GM13977 (cell line): ENCODE measurements at regions not wholly inside any gene's neighbourhood (a gene's known extent, or its start where the extent isn't known, plus 50 kb on each side); places are given as distances from the start of the nearest gene placed in this dataset.
A peak's percentile ranks its signal among the peaks of the same experiment; 100 is the strongest.

Experiments used
- DNase-seq: peaks from one replicate; pipeline ENCODE4 v3.0.0; 2012; ENCODE audit warnings: low spot score
- in situ Hi-C: fragments of 300-500 bp; cut with MboI; formaldehyde crosslinking; loops from one replicate; pipeline ENCODE4 v1.12.0; 2022; ENCODE audit warnings: low sequenced_read_pairs, low pct_unique_long_range_greater_than_20kb, mixed read lengths, inconsistent platforms; ENCODE audit not compliant: unreplicated experiment
- TF ChIP-seq, protein P1 (sequence below): IDR thresholded peaks from 2 replicates; pipeline ENCODE4 v1.5.1; 2012; ENCODE audit warnings: mild to moderate bottlenecking, control low read depth; ENCODE audit not compliant: insufficient read depth; ENCODE audit errors: extremely low read depth, missing control alignments

DNA sequence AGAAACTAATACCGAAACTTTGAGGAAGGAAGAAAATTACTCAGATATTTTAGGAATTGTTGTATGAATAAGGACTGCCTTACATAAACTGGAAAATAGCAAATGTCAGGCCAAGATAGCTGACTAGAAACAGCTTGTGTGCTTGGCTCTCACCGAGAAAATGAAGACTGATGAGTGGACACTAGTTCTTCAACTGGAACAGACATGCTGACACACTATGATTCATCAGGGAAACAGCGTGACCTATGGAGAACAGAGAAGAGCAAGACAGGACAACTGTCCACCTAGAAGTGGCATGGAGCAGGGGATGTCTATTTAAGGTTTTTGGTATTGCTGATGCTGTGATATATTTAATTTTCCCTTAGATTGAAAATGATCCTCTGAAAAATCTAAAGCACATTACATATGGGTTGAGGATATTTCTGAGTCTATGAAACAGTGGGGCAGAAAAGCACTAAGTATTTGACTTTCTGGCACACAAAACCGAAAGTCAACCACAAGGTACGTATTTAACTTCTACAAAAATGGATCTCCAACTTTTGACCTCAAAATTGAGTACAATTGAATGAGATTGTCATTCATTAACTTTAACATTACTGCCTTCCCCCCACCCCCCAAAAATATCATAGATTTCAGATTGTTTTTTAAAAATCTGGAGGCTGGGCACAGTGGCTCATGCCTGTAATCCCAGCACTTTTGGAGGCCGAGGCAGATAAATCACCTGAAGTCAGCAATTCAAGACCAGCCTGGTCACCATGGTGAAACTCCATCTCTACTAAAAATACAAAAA, 863.2 kb downstream of the LRFN5 start:
- DNase-seq: no peak
- TF ChIP-seq, protein P1, sequence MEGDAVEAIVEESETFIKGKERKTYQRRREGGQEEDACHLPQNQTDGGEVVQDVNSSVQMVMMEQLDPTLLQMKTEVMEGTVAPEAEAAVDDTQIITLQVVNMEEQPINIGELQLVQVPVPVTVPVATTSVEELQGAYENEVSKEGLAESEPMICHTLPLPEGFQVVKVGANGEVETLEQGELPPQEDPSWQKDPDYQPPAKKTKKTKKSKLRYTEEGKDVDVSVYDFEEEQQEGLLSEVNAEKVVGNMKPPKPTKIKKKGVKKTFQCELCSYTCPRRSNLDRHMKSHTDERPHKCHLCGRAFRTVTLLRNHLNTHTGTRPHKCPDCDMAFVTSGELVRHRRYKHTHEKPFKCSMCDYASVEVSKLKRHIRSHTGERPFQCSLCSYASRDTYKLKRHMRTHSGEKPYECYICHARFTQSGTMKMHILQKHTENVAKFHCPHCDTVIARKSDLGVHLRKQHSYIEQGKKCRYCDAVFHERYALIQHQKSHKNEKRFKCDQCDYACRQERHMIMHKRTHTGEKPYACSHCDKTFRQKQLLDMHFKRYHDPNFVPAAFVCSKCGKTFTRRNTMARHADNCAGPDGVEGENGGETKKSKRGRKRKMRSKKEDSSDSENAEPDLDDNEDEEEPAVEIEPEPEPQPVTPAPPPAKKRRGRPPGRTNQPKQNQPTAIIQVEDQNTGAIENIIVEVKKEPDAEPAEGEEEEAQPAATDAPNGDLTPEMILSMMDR: no peak
- in situ Hi-C loops: no loop called here

DNA sequence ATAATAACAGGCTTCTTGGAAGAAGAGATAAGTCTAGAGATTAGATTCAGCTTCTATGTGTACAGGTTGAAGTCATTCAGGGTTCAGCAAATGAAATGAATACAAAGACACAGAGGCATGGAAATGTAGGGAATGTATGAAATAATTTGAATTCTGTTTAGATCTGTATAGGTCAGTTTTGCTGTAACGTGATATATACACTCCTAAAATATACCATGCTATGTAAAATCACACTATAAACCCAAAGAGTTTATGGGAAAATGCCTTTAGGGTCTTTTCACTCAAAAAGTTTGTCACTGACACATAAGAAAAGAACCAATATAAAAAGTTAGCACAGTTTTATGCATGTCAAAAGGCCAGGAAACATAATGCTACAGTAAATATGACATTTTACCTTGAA, 854.0 kb downstream of the LRFN5 start:
- in situ Hi-C loops: no loop called here
- TF ChIP-seq, protein P1: no peak
- no peak for DNase-seq

DNA sequence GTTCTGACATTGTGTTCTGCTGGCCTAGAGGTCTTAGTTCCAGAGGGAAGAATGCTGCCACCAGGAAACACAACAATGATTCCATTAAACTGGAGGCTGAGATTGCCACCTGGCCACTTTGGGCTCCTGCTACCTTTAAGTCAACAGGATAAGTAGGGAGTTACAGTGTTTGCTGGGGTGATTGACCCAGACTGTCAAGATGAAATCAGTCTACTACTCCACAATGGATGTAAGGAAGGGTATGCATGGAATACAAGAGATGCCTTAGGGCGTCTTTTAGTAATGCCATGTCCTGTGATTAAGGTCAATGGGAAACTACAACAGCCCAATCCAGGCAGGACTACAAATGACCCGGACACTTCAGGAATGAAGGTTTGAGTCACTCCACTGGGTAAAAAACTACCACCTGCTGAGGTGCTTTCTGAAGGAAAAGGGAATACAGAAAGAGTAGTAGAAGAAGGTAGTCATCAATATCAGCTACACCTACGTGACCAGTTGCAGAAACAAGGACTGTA, 852.6 kb downstream of the LRFN5 start:
- no peak for DNase-seq
- TF ChIP-seq, protein P1: no peak

DNA sequence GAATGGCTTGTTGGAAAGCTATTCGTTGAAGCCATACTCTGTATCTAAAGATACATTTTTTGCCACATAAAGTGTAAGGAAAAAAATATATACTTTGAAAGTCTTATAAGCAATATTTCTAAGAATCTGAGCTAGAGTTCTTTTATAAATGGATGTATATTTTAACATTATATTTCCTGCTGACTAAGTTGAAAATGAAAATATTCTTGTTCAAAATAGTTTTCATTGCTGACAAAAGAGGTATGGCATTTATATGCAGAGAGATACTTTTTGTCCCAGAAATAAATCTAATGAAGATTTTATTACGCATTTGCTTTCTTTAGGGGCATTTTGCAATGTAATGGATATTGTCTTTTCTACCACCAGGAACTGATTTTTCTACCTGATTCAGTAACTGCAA, 834.9 kb downstream of the LRFN5 start:
- no peak for DNase-seq
- TF ChIP-seq, protein P1: no peak
- in situ Hi-C loops: no loop called here

More for the DNA sequence above, 852.6 kb downstream of the LRFN5 start:
- in situ Hi-C loops: no loop called here

DNA sequence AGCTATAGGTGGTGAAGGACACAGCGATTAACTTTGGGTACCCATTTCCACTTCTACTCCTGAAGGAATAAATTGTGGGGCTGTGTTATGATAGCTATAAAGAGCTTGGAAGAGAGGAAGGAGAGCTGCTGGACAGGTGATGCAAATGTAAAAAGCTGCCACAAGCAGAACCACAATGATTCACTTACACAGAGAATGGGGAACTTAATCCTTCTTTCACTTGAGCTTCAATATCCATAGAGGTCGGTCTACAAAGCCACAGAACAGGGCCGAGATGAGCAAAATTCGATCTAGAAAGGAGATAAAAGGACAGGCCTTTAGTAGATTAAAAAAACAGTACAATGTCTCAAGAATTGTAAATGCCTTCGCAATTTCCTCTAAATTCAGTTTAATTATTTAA, 831.1 kb downstream of the LRFN5 start:
- TF ChIP-seq, protein P1: no peak
- in situ Hi-C loops: no loop called here
- no peak for DNase-seq

DNA sequence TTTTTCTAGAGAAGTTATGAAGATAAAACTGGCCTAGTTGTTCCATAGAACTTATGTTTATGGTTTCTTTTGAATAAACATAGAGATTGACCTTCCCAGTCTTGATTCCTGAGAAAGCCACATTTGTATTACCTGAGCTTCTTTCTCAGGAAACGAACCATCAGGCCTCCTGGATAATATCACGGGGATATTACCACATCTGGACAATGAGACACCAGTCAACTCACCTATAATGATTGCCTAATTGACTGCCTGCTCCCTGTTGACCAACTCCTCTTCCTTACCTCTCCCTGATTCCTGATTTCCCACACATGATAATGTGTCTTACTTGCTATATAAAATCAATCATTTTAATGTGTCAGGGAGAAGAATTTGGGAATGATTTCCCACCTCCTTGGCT, 822.7 kb downstream of the LRFN5 start:
- in situ Hi-C loops: no loop called here
- TF ChIP-seq, protein P1: no peak
- no peak for DNase-seq

DNA sequence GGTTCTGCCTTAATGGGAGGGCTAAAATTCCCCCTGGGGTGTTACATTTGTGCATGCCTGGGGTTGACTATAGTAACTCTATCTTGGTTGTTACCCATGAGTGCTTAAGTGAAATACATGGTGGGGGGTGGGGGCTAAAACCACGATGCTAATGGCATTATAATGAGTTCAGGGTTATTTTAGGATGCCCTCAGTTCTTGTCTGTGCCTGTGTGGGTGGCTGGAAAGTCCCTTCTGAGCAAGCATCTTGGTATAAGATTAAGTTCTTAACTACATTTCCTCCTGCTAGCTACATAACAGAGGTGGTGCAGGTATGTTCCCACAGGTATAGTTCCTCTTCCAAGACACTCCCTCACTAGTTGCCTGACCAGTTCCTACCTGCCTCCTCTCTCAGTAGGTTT, 822.3 kb downstream of the LRFN5 start:
- DNase-seq: peak; percentile 7
- in situ Hi-C loops: no loop called here
- TF ChIP-seq, protein P1: no peak
